H9 (cell line): ENCODE measurements at regions not wholly inside any gene's neighbourhood (a gene's known extent, or its start where the extent isn't known, plus 50 kb on each side); places are given as distances from the start of the nearest gene placed in this dataset.
"Not testable (repeated sequence)": the region's sequence is repeated elsewhere in the genome, so short reads cannot be mapped to it uniquely, and the experiment has no call there.

ENCODE experiments used
- DNase-seq: peaks from one replicate; pipeline ENCODE4 v3.0.0-alpha.2; 2017
- H2AFZ ChIP-seq: one replicate; pipeline ENCODE4 v1.6.1; 2013; ENCODE audit warnings: mild to moderate bottlenecking, low read length, control low read depth, moderate library complexity
- H2AK5ac ChIP-seq: 2 replicates; pipeline ENCODE4 v1.6.1; 2013; ENCODE audit warnings: low read length, control low read depth, mixed read lengths; ENCODE audit not compliant: insufficient read length
- H2BK120ac ChIP-seq: one replicate; pipeline ENCODE4 v1.6.1; 2013; ENCODE audit warnings: low read depth, mild to moderate bottlenecking, low read length, control low read depth, inconsistent platforms; ENCODE audit not compliant: poor library complexity, severe bottlenecking
- H2BK12ac ChIP-seq: 2 replicates; pipeline ENCODE4 v1.6.1; 2013; ENCODE audit warnings: low read length, control low read depth, mixed read lengths, low read depth; ENCODE audit not compliant: insufficient read length
- H2BK15ac ChIP-seq: 2 replicates; pipeline ENCODE4 v1.6.1; 2013; ENCODE audit warnings: low read depth, low read length, control low read depth
- H2BK20ac ChIP-seq: one replicate; pipeline ENCODE4 v1.6.1; 2013; ENCODE audit warnings: low read depth, mild to moderate bottlenecking, low read length, control low read depth, inconsistent platforms; ENCODE audit not compliant: poor library complexity, severe bottlenecking
- H2BK5ac ChIP-seq: 2 replicates; pipeline ENCODE4 v1.6.1; 2013; ENCODE audit warnings: low read length, control low read depth, mixed read lengths; ENCODE audit not compliant: insufficient read length
- H3K14ac ChIP-seq: 2 replicates; pipeline ENCODE4 v1.6.1; 2013; ENCODE audit warnings: low read length, control low read depth; ENCODE audit not compliant: insufficient read depth
- H3K18ac ChIP-seq: 2 replicates; pipeline ENCODE4 v1.6.1; 2013; ENCODE audit warnings: low read depth, mild to moderate bottlenecking, mixed read lengths, low read length, control low read depth; ENCODE audit not compliant: insufficient read length
- H3K23ac ChIP-seq: 2 replicates; pipeline ENCODE4 v1.6.1; 2013; ENCODE audit warnings: low read length, control low read depth, mixed read lengths, low read depth; ENCODE audit not compliant: insufficient read length
- H3K23me2 ChIP-seq: 2 replicates; pipeline ENCODE4 v1.6.1; 2013; ENCODE audit warnings: low read depth, mild to moderate bottlenecking, mixed read lengths, low read length, control low read depth; ENCODE audit not compliant: insufficient read length, poor library complexity, severe bottlenecking
- H3K27ac ChIP-seq: 2 replicates; pipeline ENCODE4 v1.5.1; 2013; ENCODE audit warnings: low read length, control low read depth, mixed read lengths, low read depth; ENCODE audit not compliant: insufficient read length
- H3K27me3 ChIP-seq: 2 replicates; pipeline ENCODE4 v1.6.1; 2013; ENCODE audit warnings: low read length, control low read depth, inconsistent platforms; ENCODE audit not compliant: insufficient read depth
- H3K4ac ChIP-seq: 2 replicates; pipeline ENCODE4 v1.6.1; 2013; ENCODE audit warnings: low read depth, mild to moderate bottlenecking, control low read depth, inconsistent platforms, low read length, moderate library complexity
- H3K4me1 ChIP-seq: 2 replicates; pipeline ENCODE4 v1.6.1; 2013; ENCODE audit warnings: low read length, control low read depth, inconsistent platforms; ENCODE audit not compliant: insufficient read depth
- H3K4me2 ChIP-seq: 2 replicates; pipeline ENCODE4 v1.6.1; 2013; ENCODE audit warnings: low read length, control low read depth, mixed read lengths; ENCODE audit not compliant: insufficient read length, insufficient read depth
- H3K56ac ChIP-seq: 2 replicates; pipeline ENCODE4 v1.6.1; 2013; ENCODE audit warnings: low read depth, mild to moderate bottlenecking, mixed read lengths, low read length, control low read depth; ENCODE audit not compliant: insufficient read length
- H3K79me1 ChIP-seq: 2 replicates; pipeline ENCODE4 v1.6.1; 2013; ENCODE audit warnings: low read depth, mild to moderate bottlenecking, moderate library complexity, low read length, control low read depth, inconsistent platforms; ENCODE audit not compliant: insufficient read depth, poor library complexity, severe bottlenecking
- H3K79me2 ChIP-seq: 2 replicates; pipeline ENCODE4 v1.6.1; 2013; ENCODE audit warnings: low read length, control low read depth, inconsistent platforms; ENCODE audit not compliant: insufficient read depth
- H3K9ac ChIP-seq: 2 replicates; pipeline ENCODE4 v1.6.1; 2013; ENCODE audit warnings: low read length, control low read depth, mixed read lengths; ENCODE audit not compliant: insufficient read length; ENCODE audit errors: extremely low read depth
- H3K9me3 ChIP-seq: one replicate; pipeline ENCODE4 v1.6.1; 2013; ENCODE audit warnings: low read depth, low read length, inconsistent platforms; ENCODE audit not compliant: control insufficient read depth
- H3T11ph ChIP-seq: one replicate; pipeline ENCODE4 v1.6.1; 2013; ENCODE audit warnings: mild to moderate bottlenecking, low read length, control low read depth, inconsistent platforms
- H4K20me1 ChIP-seq: one replicate; pipeline ENCODE4 v1.6.1; 2013; ENCODE audit not compliant: control insufficient read depth, insufficient read length, insufficient read depth
- H4K5ac ChIP-seq: 2 replicates; pipeline ENCODE4 v1.6.1; 2013; ENCODE audit warnings: low read depth, mild to moderate bottlenecking, mixed read lengths, low read length, control low read depth; ENCODE audit not compliant: insufficient read length
- H4K8ac ChIP-seq: replicated peaks from 2 replicates; pipeline ENCODE4 v1.6.1; 2013; ENCODE audit warnings: low read length, control low read depth, mixed read lengths, low read depth; ENCODE audit not compliant: insufficient read length
- H4K91ac ChIP-seq: 2 replicates; pipeline ENCODE4 v1.6.1; 2013; ENCODE audit warnings: low read depth, mild to moderate bottlenecking, moderate library complexity, mixed read lengths, low read length, control low read depth; ENCODE audit not compliant: insufficient read length
- H3K27ac Mint-ChIP-seq, 3 experiments: 2 replicates in 2 of 3; 3 replicates in 1 of 3; pipeline ENCODE4 v1.8.0; 2020 to 2021; ENCODE audit warnings: mixed read lengths in 3 of 3, mild to moderate bottlenecking in 1 of 3, moderate library complexity in 1 of 3
- H3K27me3 Mint-ChIP-seq: 2 replicates; pipeline ENCODE4 v1.8.0; 2021; ENCODE audit warnings: low read depth, mild to moderate bottlenecking, moderate library complexity, mixed read lengths
- H3K36me3 Mint-ChIP-seq, 3 experiments: 2 replicates in 2 of 3; 3 replicates in 1 of 3; pipeline ENCODE4 v1.8.0; 2020 to 2021; ENCODE audit warnings: low read depth in 3 of 3, mixed read lengths in 3 of 3; ENCODE audit not compliant: insufficient read depth in 1 of 3
- H3K4me1 Mint-ChIP-seq, 2 experiments: 2 replicates each; pipeline ENCODE4 v1.8.0; 2020; ENCODE audit warnings: mixed read lengths in 2 of 2
- H3K4me3 Mint-ChIP-seq, 2 experiments: 2 replicates in 1 of 2; 3 replicates in 1 of 2; pipeline ENCODE4 v1.8.0; 2020 to 2021; ENCODE audit warnings: mild to moderate bottlenecking in 2 of 2, mixed read lengths in 2 of 2, moderate library complexity in 1 of 2
- H3K9me3 Mint-ChIP-seq, 2 experiments: 2 replicates in 1 of 2; 3 replicates in 1 of 2; pipeline ENCODE4 v1.8.0; 2020; ENCODE audit warnings: mild to moderate bottlenecking in 2 of 2, mixed read lengths in 2 of 2, moderate library complexity in 1 of 2
- WGBS: extraction: QIAGEN DNeasy Blood & Tissue Kit; methylation state at CpG from one replicate; pipeline ENCODE4 v1.1.7; 2013; ENCODE audit warnings: missing lambda C conversion rate, low lambda C conversion rate, mixed read lengths; ENCODE audit not compliant: insufficient read length; ENCODE audit errors: extremely low coverage; 5-methylcytosine and 5-hydroxymethylcytosine counted together

- not testable (repeated sequence) for H4K8ac ChIP-seq, H3K79me1 ChIP-seq, H3K4me1 Mint-ChIP-seq, H2AFZ ChIP-seq, H3K4ac ChIP-seq, H3K36me3 Mint-ChIP-seq, H3K27me3 ChIP-seq, H3K9ac ChIP-seq, H2BK5ac ChIP-seq, H3K27me3 Mint-ChIP-seq, H3K27ac ChIP-seq, H3K14ac ChIP-seq, H4K20me1 ChIP-seq, H2BK120ac ChIP-seq, H2BK15ac ChIP-seq, H3K4me3 Mint-ChIP-seq, H3K79me2 ChIP-seq, H2BK12ac ChIP-seq, H3K9me3 Mint-ChIP-seq, H3K18ac ChIP-seq, H2AK5ac ChIP-seq, H3K23ac ChIP-seq, H3K4me1 ChIP-seq, H3T11ph ChIP-seq, H3K56ac ChIP-seq, H3K27ac Mint-ChIP-seq, H3K23me2 ChIP-seq, H2BK20ac ChIP-seq, H4K91ac ChIP-seq, H3K9me3 ChIP-seq, H3K4me2 ChIP-seq, DNase-seq, H4K5ac ChIP-seq
- WGBS, result no CpG with 5 or more reads among the region's 3 CpGs
Measured at GRCh38 chr4:118485801-118486314, 133.1 kb upstream of the PRSS12 start.

GRCh38 chr4:118492963-118493362 is 140.2 kb upstream of the PRSS12 start:
- H3K4me1 Mint-ChIP-seq, H3T11ph ChIP-seq, H3K56ac ChIP-seq, H3K27me3 Mint-ChIP-seq, H3K4me1 ChIP-seq, H2BK20ac ChIP-seq, H3K9ac ChIP-seq, H4K8ac ChIP-seq, H4K20me1 ChIP-seq, H3K18ac ChIP-seq, H3K4me2 ChIP-seq, H3K9me3 Mint-ChIP-seq, DNase-seq, H2BK15ac ChIP-seq, H3K23me2 ChIP-seq, H3K4ac ChIP-seq, H3K79me1 ChIP-seq, H2AFZ ChIP-seq, H3K27ac Mint-ChIP-seq, H2AK5ac ChIP-seq, H3K36me3 Mint-ChIP-seq, H3K23ac ChIP-seq, H3K79me2 ChIP-seq, H2BK5ac ChIP-seq, H4K5ac ChIP-seq, H3K14ac ChIP-seq, H3K27ac ChIP-seq, H3K4me3 Mint-ChIP-seq, H3K9me3 ChIP-seq, H2BK120ac ChIP-seq, H2BK12ac ChIP-seq, H3K27me3 ChIP-seq, H4K91ac ChIP-seq: not testable (repeated sequence)
- no CpG with 5 or more reads among the region's 4 CpGs for WGBS
